ENCODE measurements at regions not wholly inside any gene's neighbourhood (a gene's known extent, or its start where the extent isn't known, plus 50 kb on each side); places are given as distances from the start of the nearest gene placed in this dataset.

DNA sequence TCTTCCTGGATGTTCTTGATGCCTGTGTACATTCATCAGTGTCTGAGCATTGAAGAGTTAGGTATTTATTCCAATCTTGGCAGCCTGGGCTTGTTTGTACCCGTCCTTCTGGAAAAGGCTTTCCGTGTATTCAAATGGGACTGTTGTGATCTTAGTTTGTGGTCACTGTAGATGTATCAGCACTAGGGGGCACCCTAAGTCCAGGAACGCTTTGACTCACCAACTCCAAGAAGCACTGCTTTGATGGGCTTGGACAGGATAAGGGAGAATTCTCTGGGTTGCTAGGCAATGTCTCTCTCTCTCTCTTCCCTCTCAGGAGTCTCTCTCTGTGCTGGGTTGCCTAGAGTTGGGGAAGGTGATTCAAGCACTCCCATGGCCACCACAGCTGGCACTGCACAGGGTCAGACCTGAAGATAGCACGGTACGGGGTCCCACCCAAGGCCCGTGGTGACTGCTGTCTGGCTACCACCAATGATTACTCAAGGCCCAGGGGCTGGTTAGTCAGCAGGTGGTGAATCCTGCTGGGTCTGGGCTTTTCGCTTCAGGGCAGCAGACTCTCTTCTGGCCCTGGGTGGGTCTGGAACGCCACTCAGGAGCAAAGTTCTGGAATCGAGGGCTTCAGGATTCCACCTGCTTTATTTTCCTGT lies 211.1 kb upstream of the RGS6 start:
- TF ChIP-seq, protein P1, sequence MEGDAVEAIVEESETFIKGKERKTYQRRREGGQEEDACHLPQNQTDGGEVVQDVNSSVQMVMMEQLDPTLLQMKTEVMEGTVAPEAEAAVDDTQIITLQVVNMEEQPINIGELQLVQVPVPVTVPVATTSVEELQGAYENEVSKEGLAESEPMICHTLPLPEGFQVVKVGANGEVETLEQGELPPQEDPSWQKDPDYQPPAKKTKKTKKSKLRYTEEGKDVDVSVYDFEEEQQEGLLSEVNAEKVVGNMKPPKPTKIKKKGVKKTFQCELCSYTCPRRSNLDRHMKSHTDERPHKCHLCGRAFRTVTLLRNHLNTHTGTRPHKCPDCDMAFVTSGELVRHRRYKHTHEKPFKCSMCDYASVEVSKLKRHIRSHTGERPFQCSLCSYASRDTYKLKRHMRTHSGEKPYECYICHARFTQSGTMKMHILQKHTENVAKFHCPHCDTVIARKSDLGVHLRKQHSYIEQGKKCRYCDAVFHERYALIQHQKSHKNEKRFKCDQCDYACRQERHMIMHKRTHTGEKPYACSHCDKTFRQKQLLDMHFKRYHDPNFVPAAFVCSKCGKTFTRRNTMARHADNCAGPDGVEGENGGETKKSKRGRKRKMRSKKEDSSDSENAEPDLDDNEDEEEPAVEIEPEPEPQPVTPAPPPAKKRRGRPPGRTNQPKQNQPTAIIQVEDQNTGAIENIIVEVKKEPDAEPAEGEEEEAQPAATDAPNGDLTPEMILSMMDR (IDR thresholded peaks at IDR 0.05) = peak in 2 of 3 experiments; percentile 38 to 44
- TF ChIP-seq POLR2A (IDR thresholded peaks at IDR 0.05; ENCODE audit: low read depth) (no peak), POLR2AphosphoS5 (IDR thresholded peaks at IDR 0.05) (no peak)

All from esophagus muscularis mucosa (tissue), 3 donors.